ENCODE measurements at regions not wholly inside any gene's neighbourhood (a gene's known extent, or its start where the extent isn't known, plus 50 kb on each side); places are given as distances from the start of the nearest gene placed in this dataset.

- Histone ChIP-seq H2AFZ (ENCODE audit: low read length) (no peak overlapping the region), H3K36me3 (ENCODE audit: insufficient read depth, low read length) (no peaks in the 10 kb centered on the region), H3K27me3 (ENCODE audit: low read length) (no peaks in the 10 kb centered on the region), H3K27ac (ENCODE audit: low read length) (no peak overlapping the region), H4K20me1 (ENCODE audit: insufficient read depth, low read depth, low read length) (no peaks in the 10 kb centered on the region), H3K9me2 (replicated peaks; ENCODE audit: insufficient read depth, low read length) (no peaks in the 10 kb centered on the region), H3K4me1 (ENCODE audit: low read length) (no peaks in the 10 kb centered on the region), H3K4me2 (ENCODE audit: low read depth, low read length, poor library complexity, severe bottlenecking) (no peak overlapping the region), H3K9ac (ENCODE audit: low read length) (no peak overlapping the region), H3K4me3 (ENCODE audit: low read length) (no peak overlapping the region), H3K79me2 (ENCODE audit: low read length) (no peaks in the 10 kb centered on the region), H3K9me3 (ENCODE audit: low read length) (no peaks in the 10 kb centered on the region)
- DNase-seq: no peak
Measured at GRCh38 chr3:147989344-147989743, 580.2 kb downstream of the ZIC1 start.

DNA sequence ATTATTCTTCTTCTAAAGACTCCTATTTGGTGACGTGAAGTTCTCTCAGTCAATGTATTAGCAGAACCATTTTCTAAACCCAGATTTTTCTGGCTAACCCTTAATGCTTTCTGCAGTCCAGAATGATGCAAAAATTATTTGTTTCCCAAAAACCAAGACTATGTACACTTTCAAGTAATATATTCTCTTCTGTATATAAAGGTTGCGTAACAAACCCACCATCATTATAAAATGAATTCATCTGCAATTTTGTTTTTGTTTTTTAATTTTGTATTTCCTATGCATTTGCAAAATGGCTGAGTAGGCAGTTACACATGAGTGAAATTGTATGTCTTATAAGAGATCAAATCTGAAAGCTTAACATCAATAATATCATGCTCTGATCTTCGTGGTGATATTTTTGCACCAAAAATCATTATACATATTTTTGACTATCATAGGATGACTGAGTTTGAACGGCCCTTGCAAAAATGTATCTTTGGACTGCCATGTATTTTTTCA lies 593.6 kb downstream of the ZIC1 start:
- H3K9ac ChIP-seq (ENCODE audit: low read length): no peak overlapping the region
- H3K36me3 ChIP-seq (ENCODE audit: insufficient read depth, low read length): no peaks in the 10 kb centered on the region
- H3K9me3 ChIP-seq (ENCODE audit: low read length): no peaks in the 10 kb centered on the region; the same call in 1 of the 2 replicates
- H3K9me2 ChIP-seq (replicated peaks; ENCODE audit: insufficient read depth, low read length): no peaks in the 10 kb centered on the region
- no peaks in the 10 kb centered on the region for H3K27me3 ChIP-seq (ENCODE audit: low read length)
- no peaks in the 10 kb centered on the region for H4K20me1 ChIP-seq (ENCODE audit: insufficient read depth, low read depth, low read length)
- no peaks in the 10 kb centered on the region for H3K79me2 ChIP-seq (ENCODE audit: low read length)
- no peak overlapping the region for H3K4me2 ChIP-seq (ENCODE audit: low read depth, low read length, poor library complexity, severe bottlenecking)
- no peak overlapping the region for H2AFZ ChIP-seq (ENCODE audit: low read length)
- no peak overlapping the region for H3K27ac ChIP-seq (ENCODE audit: low read length)
- DNase-seq: no peak
- H3K4me1 ChIP-seq (ENCODE audit: low read length): no peaks in the 10 kb centered on the region
- no peak overlapping the region for H3K4me3 ChIP-seq (ENCODE audit: low read length)

DNA sequence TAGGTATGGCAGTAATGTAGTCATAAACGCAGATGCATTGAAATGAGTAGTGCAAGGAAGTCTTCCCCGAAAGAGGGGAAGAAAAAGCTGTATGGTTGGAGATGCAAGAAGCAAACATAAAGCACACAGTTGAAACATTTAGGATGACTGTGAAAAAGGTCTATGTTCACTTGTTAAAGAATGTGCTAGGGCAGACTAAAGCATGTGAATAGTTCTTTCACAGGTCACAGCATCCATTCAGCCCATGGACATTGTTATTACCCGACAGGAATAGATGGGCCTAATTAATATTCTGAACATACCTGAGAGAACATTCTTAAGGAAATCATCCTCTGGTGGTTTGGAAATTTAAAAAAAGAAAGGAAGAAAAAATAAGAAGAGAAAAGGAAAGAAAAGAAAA lies 595.2 kb downstream of the ZIC1 start:
- Histone ChIP-seq H3K27ac (ENCODE audit: low read length) (no peak overlapping the region), H3K9me2 (replicated peaks; ENCODE audit: insufficient read depth, low read length) (no peaks in the 10 kb centered on the region), H3K79me2 (ENCODE audit: low read length) (no peaks in the 10 kb centered on the region), H3K4me1 (ENCODE audit: low read length) (no peaks in the 10 kb centered on the region), H2AFZ (ENCODE audit: low read length) (no peak overlapping the region), H3K9me3 (ENCODE audit: low read length) (no peaks in the 10 kb centered on the region; the same call in 1 of the 2 replicates), H3K4me3 (ENCODE audit: low read length) (no peak overlapping the region), H3K27me3 (ENCODE audit: low read length) (no peaks in the 10 kb centered on the region), H3K9ac (ENCODE audit: low read length) (no peak overlapping the region), H4K20me1 (ENCODE audit: insufficient read depth, low read depth, low read length) (no peaks in the 10 kb centered on the region), H3K4me2 (ENCODE audit: low read depth, low read length, poor library complexity, severe bottlenecking) (no peak overlapping the region), H3K36me3 (ENCODE audit: insufficient read depth, low read length) (no peaks in the 10 kb centered on the region)
- no peak for DNase-seq

DNA sequence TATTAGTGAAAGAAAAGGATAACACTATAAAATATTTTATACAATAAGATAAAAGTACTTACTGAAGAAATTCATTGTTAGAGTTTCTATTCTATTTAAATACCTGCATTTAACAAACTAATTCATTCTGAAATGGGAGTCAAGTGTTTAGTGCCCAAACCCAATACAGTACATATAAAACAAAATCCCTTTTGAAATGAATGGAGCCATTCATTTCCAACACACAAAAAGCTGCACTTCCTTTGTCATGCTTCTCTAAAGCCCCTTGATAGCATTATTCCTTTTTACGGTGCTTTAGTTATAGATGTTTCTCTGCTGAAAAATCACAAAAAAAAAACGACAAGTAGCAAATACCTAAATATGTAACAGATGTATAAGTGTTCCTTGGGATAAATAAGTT lies 596.3 kb downstream of the ZIC1 start:
- Histone ChIP-seq H3K79me2 (ENCODE audit: low read length) (no peaks in the 10 kb centered on the region), H3K4me2 (ENCODE audit: low read depth, low read length, poor library complexity, severe bottlenecking) (no peak overlapping the region), H3K27ac (ENCODE audit: low read length) (no peak overlapping the region), H3K27me3 (ENCODE audit: low read length) (no peaks in the 10 kb centered on the region), H3K9me2 (replicated peaks; ENCODE audit: insufficient read depth, low read length) (no peaks in the 10 kb centered on the region), H3K9ac (ENCODE audit: low read length) (no peak overlapping the region), H3K36me3 (ENCODE audit: insufficient read depth, low read length) (no peaks in the 10 kb centered on the region), H4K20me1 (ENCODE audit: insufficient read depth, low read depth, low read length) (no peaks in the 10 kb centered on the region), H3K4me1 (ENCODE audit: low read length) (no peaks in the 10 kb centered on the region), H2AFZ (ENCODE audit: low read length) (no peak overlapping the region), H3K9me3 (ENCODE audit: low read length) (no peaks in the 10 kb centered on the region; the same call in 1 of the 2 replicates), H3K4me3 (ENCODE audit: low read length) (no peak overlapping the region)
- no peak for DNase-seq

DNA sequence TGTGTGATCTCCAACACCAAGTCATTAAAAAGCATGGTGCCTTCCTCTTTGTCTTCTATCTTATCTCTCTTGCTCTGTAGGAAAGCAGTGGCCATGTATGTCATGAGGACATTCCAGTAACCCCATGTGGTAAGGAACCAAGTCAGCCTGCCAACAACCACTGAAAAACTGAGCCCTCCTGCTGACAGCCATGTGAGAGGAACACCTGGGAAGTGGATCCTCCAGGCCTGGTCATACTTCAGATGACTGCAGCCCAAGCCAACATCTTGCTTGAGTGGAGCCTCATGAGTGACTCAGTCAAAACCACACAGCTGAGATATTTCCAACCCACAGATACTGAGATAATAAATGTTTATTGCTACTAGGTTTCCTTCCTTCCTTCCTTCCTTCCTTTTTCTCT lies 597.3 kb downstream of the ZIC1 start:
- H3K9ac ChIP-seq (ENCODE audit: low read length): no peak overlapping the region
- H3K27ac ChIP-seq (ENCODE audit: low read length): no peak overlapping the region
- no peaks in the 10 kb centered on the region; the same call in 1 of the 2 replicates for H3K9me3 ChIP-seq (ENCODE audit: low read length)
- no peak for DNase-seq
- no peak overlapping the region for H3K4me2 ChIP-seq (ENCODE audit: low read depth, low read length, poor library complexity, severe bottlenecking)
- H3K36me3 ChIP-seq (ENCODE audit: insufficient read depth, low read length): no peaks in the 10 kb centered on the region
- H4K20me1 ChIP-seq (ENCODE audit: insufficient read depth, low read depth, low read length): no peaks in the 10 kb centered on the region
- no peaks in the 10 kb centered on the region for H3K27me3 ChIP-seq (ENCODE audit: low read length)
- H3K4me3 ChIP-seq (ENCODE audit: low read length): no peak overlapping the region
- no peak overlapping the region for H2AFZ ChIP-seq (ENCODE audit: low read length)
- H3K9me2 ChIP-seq (replicated peaks; ENCODE audit: insufficient read depth, low read length): no peaks in the 10 kb centered on the region
- H3K79me2 ChIP-seq (ENCODE audit: low read length): no peaks in the 10 kb centered on the region
- H3K4me1 ChIP-seq (ENCODE audit: low read length): no peaks in the 10 kb centered on the region

- no peak overlapping the region for H3K4me3 ChIP-seq (ENCODE audit: low read length)
Measured at GRCh38 chr3:148008591-148008990, 599.4 kb downstream of the ZIC1 start.

DNA sequence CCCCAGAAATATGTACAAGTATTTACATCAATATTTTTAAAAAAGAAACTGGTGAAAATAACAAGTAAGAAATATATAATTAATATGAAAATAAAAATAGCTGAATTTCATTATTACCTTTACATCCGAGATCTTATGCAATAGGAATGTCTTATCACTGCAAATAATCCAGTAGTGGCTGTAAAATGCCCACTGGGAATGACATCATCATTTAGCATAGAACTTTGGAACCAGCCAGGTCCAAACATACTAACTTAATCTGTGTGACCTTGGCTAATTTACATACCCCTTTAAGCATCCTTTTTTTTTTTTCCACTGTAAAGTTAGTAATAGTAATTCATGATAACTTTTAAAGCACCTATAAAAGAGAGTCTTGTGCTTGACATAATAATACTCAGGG lies 611.7 kb downstream of the ZIC1 start:
- Histone ChIP-seq H3K4me2 (ENCODE audit: low read depth, low read length, poor library complexity, severe bottlenecking) (no peak overlapping the region), H3K9me2 (replicated peaks; ENCODE audit: insufficient read depth, low read length) (no peaks in the 10 kb centered on the region; the same call in 1 of the 2 replicates), H3K9ac (ENCODE audit: low read length) (no peak overlapping the region), H3K27ac (ENCODE audit: low read length) (no peak overlapping the region), H3K27me3 (ENCODE audit: low read length) (no peaks in the 10 kb centered on the region), H3K4me1 (ENCODE audit: low read length) (no peaks in the 10 kb centered on the region), H4K20me1 (ENCODE audit: insufficient read depth, low read depth, low read length) (no peaks in the 10 kb centered on the region), H3K79me2 (ENCODE audit: low read length) (no peaks in the 10 kb centered on the region), H2AFZ (ENCODE audit: low read length) (no peak overlapping the region), H3K36me3 (ENCODE audit: insufficient read depth, low read length) (no peaks in the 10 kb centered on the region), H3K4me3 (ENCODE audit: low read length) (no peak overlapping the region), H3K9me3 (ENCODE audit: low read length) (peaks cover 6% of the 10 kb centered on the region)
- DNase-seq: no peak

More at GRCh38 chr3:148008591-148008990, 599.4 kb downstream of the ZIC1 start:
- H3K27me3 ChIP-seq (ENCODE audit: low read length): no peaks in the 10 kb centered on the region
- H3K4me1 ChIP-seq (ENCODE audit: low read length): no peaks in the 10 kb centered on the region
- H4K20me1 ChIP-seq (ENCODE audit: insufficient read depth, low read depth, low read length): no peaks in the 10 kb centered on the region
- H3K9me2 ChIP-seq (replicated peaks; ENCODE audit: insufficient read depth, low read length): no peaks in the 10 kb centered on the region
- no peak overlapping the region for H2AFZ ChIP-seq (ENCODE audit: low read length)
- no peaks in the 10 kb centered on the region; the same call in 1 of the 2 replicates for H3K9me3 ChIP-seq (ENCODE audit: low read length)
- H3K79me2 ChIP-seq (ENCODE audit: low read length): no peaks in the 10 kb centered on the region
- no peaks in the 10 kb centered on the region for H3K36me3 ChIP-seq (ENCODE audit: insufficient read depth, low read length)
- no peak overlapping the region for H3K27ac ChIP-seq (ENCODE audit: low read length)
- no peak for DNase-seq
- no peak overlapping the region for H3K9ac ChIP-seq (ENCODE audit: low read length)
- H3K4me2 ChIP-seq (ENCODE audit: low read depth, low read length, poor library complexity, severe bottlenecking): no peak overlapping the region

GRCh38 chr3:148021381-148021780 lies 612.2 kb downstream of the ZIC1 start:
- Histone ChIP-seq H3K79me2 (ENCODE audit: low read length) (no peaks in the 10 kb centered on the region), H3K9ac (ENCODE audit: low read length) (no peak overlapping the region), H3K27ac (ENCODE audit: low read length) (no peak overlapping the region), H3K36me3 (ENCODE audit: insufficient read depth, low read length) (no peaks in the 10 kb centered on the region), H3K4me1 (ENCODE audit: low read length) (no peaks in the 10 kb centered on the region), H3K27me3 (ENCODE audit: low read length) (no peaks in the 10 kb centered on the region), H4K20me1 (ENCODE audit: insufficient read depth, low read depth, low read length) (no peaks in the 10 kb centered on the region), H2AFZ (ENCODE audit: low read length) (no peak overlapping the region), H3K9me3 (ENCODE audit: low read length) (peaks cover 6% of the 10 kb centered on the region; the same call in 1 of the 2 replicates), H3K9me2 (replicated peaks; ENCODE audit: insufficient read depth, low read length) (no peaks in the 10 kb centered on the region; the same call in 1 of the 2 replicates), H3K4me2 (ENCODE audit: low read depth, low read length, poor library complexity, severe bottlenecking) (no peak overlapping the region), H3K4me3 (ENCODE audit: low read length) (no peak overlapping the region)
- DNase-seq: no peak

- Histone ChIP-seq H4K20me1 (ENCODE audit: insufficient read depth, low read depth, low read length) (no peaks in the 10 kb centered on the region), H3K27ac (ENCODE audit: low read length) (no peak overlapping the region), H2AFZ (ENCODE audit: low read length) (no peak overlapping the region)
Measured at GRCh38 chr3:148023994-148024393, 614.8 kb downstream of the ZIC1 start.

More at GRCh38 chr3:148023994-148024393, 614.8 kb downstream of the ZIC1 start:
- no peak overlapping the region for H3K9ac ChIP-seq (ENCODE audit: low read length)
- no peaks in the 10 kb centered on the region for H3K79me2 ChIP-seq (ENCODE audit: low read length)
- no peak for DNase-seq
- no peaks in the 10 kb centered on the region for H3K36me3 ChIP-seq (ENCODE audit: insufficient read depth, low read length)
- H3K27me3 ChIP-seq (ENCODE audit: low read length): no peaks in the 10 kb centered on the region
- H3K4me2 ChIP-seq (ENCODE audit: low read depth, low read length, poor library complexity, severe bottlenecking): no peak overlapping the region
- H3K4me1 ChIP-seq (ENCODE audit: low read length): no peaks in the 10 kb centered on the region
- no peaks in the 10 kb centered on the region for H3K9me3 ChIP-seq (ENCODE audit: low read length)
- no peaks in the 10 kb centered on the region; the same call in 1 of the 2 replicates for H3K9me2 ChIP-seq (replicated peaks; ENCODE audit: insufficient read depth, low read length)
- H3K4me3 ChIP-seq (ENCODE audit: low read length): no peak overlapping the region

Measured in Karpas-422 (cell line).